Right renal pelvis (tissue), 4 donors: ENCODE measurements at regions not wholly inside any gene's neighbourhood (a gene's known extent, or its start where the extent isn't known, plus 50 kb on each side); places are given as distances from the start of the nearest gene placed in this dataset.

Experiments used
- DNase-seq, 4 donors: peaks; one replicate each; pipeline ENCODE4 v3.0.0-alpha.2; 2013; ENCODE audit warnings: low read depth in 4 of 4, low spot score in 3 of 4, missing footprints in 1 of 4

DNA sequence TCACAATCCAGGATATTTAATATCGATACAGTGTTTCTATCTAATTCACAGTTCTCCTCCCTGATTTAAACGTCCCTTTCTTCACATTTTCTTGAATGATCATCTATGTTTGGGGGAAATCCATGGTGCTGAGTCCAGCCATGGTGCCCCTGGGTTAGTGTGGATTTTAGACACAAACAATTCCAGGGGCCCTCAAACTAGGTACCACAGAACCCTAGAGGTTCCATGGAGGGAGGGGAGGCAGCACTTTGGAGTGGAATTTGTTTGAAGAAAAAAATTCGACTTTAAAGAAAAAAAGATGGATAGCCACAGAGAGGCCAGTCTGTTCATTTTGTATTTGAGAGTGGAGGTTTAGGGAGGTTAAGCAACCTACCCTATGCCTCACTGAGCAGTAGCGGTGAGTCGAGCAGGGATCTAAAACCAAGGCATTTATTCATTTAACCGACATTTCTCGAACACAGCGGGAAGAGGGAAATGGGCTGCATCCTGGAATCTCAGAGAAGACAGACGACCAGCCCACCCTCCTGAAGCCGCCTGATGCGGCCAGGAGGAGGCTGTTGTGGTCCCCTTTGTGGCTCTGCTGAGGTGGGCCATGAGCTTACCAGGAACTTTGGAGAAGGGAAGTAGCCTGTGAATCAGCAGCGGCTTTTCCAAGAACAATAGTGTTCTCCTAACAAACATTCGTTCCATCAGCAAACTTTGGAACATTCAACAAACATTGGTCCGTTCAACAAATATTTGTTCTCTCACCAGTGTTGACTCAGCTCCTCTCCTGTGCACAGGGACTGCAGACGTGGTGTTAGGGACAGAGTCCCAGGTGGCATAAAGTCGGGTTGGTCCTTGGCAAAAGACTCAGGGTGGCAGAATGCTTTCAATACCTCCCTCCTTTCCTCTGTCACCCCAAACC lies 103.5 kb upstream of the ZBTB40 start:
- DNase-seq: no peak

GRCh38 chr1:22349362-22350043 lies 102.1 kb upstream of the ZBTB40 start:
- no peak for DNase-seq

DNA sequence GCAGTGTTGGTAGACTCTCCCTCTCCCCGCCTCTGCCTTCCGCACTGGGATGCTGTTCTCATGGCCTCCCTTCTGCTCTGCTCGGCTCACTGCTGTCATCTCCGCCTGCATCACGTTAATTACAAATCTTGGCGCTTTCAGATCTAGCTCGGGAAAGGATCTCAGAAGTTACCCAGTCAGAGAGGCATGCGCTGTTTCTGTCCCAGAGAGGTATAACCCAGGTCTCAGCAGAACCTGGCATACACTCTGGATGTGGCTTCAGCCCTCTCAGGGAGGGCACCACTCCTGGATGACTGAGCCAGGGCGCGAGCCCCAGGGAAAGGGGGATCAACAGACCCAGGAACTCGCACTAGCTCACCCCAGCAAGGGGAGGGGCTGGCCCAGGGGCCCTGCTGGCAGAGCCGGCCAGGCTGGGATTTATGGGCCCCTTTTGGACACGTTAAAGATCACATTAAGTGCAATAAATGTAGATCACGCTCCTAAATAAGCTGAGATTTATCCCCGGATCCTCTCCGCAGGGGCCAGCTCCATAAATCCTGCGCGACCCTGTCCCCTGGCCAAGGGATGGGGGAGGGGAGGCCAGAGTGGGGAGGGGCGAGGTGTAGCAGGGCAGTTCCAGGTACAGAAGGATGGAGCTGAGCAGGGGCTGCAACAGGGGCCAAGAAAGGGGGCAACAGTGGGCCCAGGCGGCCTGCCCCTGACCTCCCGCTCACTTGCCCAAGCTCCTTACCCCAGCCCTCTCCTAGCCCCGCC lies 101.3 kb upstream of the ZBTB40 start:
- DNase-seq: peak in 2 of 4 donors; percentile 43 to 53

DNA sequence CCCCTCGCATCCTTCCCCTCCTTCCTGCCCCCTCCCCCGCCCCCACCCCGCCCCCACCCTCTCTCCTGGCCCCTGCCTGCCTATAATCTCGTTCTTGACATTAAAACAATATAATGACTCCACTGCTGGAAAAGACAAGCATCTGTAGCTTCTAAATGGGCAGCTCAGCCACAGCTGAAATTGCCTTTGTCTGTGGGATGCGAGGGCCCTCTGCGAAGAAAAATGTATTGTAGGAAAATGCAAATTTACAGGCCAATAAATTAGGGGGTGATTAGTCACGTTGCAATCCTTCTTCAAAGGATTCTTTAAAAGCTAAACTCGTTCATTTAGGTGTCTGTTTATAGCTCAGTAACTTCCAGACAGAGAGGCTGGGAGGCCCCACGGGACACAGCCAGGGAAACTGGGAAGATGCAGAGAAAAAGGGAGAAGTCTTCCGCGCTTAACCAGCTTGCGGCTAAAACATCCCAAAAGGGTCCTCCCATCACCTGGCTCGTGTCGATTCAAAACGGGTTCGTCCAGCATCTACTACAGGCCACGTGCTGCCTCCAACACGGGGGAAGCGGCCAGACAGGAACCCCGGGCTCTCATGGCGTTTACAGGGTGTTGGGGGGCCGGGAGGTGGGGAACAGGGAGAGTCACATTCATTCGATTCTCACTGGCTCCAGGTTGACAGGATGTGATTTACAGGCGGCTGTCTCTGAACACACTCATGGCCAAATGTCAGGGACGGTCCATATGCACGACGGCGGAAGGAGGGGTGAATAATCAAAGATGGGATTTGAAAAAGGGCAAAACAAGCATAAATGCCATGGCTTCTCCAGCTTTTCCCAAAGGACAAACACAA lies 100.5 kb upstream of the ZBTB40 start:
- DNase-seq: no peak

DNA sequence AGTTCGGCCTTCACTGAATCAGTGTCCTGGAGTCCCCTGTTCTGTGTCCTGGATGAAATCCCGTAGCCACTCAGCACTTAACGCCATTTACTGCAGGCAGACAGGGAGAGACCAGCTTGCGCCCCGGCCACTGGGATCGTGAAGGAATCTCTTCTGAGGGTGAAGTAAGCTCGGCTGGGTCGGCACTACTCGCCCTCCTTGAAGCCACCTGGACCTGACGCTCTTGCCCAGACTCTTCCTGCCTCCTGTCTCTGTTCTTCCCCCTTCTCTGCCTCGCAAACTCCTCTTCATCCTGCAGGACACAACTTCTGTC lies 99.9 kb upstream of the ZBTB40 start:
- DNase-seq: no peak

DNA sequence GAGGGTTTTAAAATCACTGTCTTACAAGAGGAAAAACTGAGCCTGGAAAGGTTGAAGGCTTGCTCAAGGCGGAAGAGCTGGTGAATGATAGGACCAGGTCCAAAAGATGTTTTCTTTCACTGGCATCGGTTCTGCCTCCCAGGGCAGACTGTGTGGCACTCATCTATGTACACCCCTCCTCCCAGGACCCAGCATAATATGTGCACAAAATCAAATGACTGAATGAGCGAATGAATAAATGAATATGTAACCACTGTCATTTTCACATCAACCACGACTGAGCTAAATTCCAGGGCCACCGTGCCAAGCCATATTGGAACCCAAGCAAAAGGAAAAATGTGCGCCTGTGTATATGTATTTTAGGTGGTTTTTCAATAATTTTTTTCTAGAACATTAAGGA lies 99.3 kb upstream of the ZBTB40 start:
- no peak for DNase-seq

- no peak for DNase-seq
Measured at GRCh38 chr1:22352896-22353295, 98.8 kb upstream of the ZBTB40 start.

- DNase-seq: no peak
Measured at GRCh38 chr1:22359427-22359826, 92.2 kb upstream of the ZBTB40 start.

GRCh38 chr1:22362626-22363402 lies 88.8 kb upstream of the ZBTB40 start:
- no peak for DNase-seq

GRCh38 chr1:22363403-22364325 lies 88.0 kb upstream of the ZBTB40 start:
- no peak for DNase-seq

- DNase-seq: no peak
Measured at GRCh38 chr1:22364326-22364650, 87.4 kb upstream of the ZBTB40 start.

DNA sequence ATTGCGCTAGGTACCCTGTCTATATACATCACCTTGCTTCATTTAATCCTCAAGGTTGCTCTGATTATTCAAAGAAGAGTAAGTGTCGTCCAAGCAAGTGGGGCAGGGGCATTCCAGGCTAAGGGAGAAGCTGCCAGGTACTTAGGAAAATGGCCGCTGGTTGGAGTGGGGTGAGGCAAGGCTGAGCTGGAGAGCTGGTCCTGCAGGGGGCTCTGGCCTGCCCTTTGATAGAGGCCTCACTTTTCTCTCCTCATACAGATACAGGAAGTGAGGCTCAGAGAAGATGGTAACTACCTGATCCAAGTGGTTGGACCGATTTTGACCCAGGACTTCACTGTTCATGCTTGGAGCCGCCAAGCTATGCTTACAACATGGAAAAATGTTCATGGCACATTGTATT lies 86.9 kb upstream of the ZBTB40 start:
- no peak for DNase-seq

- no peak for DNase-seq
Measured at GRCh38 chr1:22365331-22366295, 86.0 kb upstream of the ZBTB40 start.

DNA sequence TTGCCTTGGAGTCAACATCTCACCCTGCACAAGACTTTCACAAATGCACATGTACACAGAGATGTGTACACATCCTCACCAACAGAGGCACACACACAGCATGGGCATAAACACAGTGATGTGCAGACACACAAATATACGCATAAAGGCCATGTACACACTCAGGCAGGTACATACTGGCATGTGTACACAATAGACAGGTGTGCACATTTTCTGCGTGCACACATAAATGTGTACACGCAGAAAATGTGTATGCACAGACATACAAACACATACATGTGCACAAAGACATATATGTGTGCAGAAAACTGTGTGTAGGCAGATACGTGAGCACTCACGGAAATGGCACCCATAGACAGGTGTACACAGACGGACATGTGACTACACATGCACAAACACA lies 85.3 kb upstream of the ZBTB40 start:
- DNase-seq: no peak

DNA sequence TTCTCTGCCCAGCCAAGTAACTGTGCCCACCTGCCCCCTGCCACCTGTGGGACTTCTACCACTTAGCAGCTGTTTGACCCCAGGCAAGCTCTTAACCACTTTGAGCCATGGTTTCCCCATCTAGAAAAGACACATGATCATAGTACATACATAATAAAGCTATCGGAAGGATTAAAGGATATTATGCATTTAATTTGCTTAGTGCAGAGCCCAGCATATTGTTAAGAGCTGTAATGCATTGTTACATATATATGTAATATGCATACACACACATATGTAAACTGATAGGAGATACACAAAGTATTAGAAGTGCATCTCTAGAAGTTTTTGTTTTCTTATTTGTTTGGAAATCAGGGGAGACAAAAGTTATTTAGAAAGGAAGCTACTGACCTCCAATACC lies 83.5 kb upstream of the ZBTB40 start:
- DNase-seq: no peak

DNA sequence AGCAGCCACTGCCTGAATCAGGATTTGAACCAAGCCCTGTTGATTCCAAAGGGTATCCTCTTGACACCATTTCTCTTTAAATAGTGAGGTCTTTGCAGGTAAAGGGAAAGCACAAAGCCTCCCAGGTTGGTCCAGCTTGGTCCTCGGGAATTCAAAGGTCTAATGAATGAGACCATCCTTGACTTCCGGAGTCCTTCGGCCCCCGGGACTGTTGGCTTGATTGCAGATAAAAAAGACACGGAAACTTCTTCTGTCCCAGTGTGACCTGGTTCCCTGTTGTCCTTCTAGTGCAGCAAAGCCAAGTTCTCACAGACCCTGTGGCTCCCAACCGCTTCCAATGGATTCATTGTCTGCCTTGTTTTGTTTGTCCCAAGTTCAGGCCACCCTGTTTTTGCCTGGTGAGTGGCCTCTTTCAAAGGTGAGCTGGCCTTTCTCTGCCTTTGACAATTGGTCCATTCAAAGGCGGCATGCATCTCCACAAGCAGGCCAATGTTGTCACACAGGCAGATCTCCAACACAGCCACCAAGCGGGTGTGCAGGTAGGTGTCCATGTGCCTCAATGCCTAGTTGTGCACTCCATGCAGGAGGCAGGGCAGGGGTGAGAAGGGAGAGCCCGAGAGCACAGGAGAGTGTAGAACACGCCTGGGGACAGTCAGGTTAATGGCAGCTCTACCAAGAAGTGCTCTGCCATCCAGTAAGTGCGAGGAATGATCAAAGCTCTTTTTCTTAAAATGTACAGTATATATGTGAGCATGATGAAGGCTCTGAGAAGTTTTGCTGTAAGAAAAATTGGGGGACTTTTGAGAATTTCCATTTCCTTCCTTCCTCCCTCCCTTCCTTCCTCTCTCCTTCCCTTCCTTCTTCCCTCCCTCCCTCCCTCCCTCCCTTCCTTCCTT lies 82.1 kb upstream of the ZBTB40 start:
- no peak for DNase-seq

DNA sequence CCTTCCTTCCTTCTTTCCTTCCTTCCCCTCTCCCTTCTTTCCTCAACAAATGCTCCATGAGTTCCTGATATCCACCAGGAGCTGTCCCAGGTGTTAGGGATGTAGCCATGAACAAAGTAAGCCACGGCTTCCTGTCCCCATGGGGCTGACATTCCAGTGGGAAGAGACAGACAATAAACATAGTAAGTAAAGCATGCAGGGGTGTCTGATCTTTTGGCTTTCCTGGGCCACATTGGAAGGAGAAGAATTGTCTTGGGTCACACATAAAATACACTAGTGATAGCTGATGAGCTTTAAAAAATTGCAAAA lies 81.5 kb upstream of the ZBTB40 start:
- no peak for DNase-seq
